ENCODE measurements at regions not wholly inside any gene's neighbourhood (a gene's known extent, or its start where the extent isn't known, plus 50 kb on each side); places are given as distances from the start of the nearest gene placed in this dataset.

- Histone ChIP-seq H3K4me1 (ENCODE audit: insufficient read depth, low read length) (no peaks in the 10 kb centered on the region), H3K4me3 (ENCODE audit: low read length) (no peak overlapping the region), H3K9ac (ENCODE audit: low read depth, low read length) (no peak overlapping the region), H3K27me3 (ENCODE audit: insufficient read depth, low read length) (no peaks in the 10 kb centered on the region), H3K27ac (ENCODE audit: low read length) (no peak overlapping the region), H3K36me3 (ENCODE audit: insufficient read depth, low read depth, low read length) (no peaks in the 10 kb centered on the region), H3K9me3 (ENCODE audit: insufficient read depth, low read depth, low read length) (no peaks in the 10 kb centered on the region)
Observed at GRCh38 chrX:54695816-54696487, 102.1 kb downstream of the ITIH6 start.

Measured in iPS-20b (cell line).